ENCODE measurements at regions not wholly inside any gene's neighbourhood (a gene's known extent, or its start where the extent isn't known, plus 50 kb on each side); places are given as distances from the start of the nearest gene placed in this dataset.

DNA sequence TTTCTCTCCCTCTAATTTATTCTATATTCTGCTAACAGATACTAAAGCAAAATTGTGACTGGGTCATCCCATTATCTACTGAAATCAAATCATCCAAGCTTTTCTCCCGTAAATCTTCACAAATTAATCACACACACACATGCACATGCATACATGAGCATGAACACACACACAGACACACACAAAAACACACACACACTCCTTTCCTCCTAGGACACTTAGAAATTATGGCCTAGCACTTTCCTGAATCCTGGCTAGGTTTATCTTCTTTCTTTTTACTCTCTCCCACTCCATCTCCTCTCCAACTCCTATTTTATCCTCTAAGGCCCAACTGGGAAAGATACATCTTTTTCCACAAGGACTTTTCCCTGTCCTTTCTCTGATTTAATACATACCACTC is 255.6 kb upstream of the G2E3 start:
- TF ChIP-seq, protein P1, sequence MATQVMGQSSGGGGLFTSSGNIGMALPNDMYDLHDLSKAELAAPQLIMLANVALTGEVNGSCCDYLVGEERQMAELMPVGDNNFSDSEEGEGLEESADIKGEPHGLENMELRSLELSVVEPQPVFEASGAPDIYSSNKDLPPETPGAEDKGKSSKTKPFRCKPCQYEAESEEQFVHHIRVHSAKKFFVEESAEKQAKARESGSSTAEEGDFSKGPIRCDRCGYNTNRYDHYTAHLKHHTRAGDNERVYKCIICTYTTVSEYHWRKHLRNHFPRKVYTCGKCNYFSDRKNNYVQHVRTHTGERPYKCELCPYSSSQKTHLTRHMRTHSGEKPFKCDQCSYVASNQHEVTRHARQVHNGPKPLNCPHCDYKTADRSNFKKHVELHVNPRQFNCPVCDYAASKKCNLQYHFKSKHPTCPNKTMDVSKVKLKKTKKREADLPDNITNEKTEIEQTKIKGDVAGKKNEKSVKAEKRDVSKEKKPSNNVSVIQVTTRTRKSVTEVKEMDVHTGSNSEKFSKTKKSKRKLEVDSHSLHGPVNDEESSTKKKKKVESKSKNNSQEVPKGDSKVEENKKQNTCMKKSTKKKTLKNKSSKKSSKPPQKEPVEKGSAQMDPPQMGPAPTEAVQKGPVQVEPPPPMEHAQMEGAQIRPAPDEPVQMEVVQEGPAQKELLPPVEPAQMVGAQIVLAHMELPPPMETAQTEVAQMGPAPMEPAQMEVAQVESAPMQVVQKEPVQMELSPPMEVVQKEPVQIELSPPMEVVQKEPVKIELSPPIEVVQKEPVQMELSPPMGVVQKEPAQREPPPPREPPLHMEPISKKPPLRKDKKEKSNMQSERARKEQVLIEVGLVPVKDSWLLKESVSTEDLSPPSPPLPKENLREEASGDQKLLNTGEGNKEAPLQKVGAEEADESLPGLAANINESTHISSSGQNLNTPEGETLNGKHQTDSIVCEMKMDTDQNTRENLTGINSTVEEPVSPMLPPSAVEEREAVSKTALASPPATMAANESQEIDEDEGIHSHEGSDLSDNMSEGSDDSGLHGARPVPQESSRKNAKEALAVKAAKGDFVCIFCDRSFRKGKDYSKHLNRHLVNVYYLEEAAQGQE (IDR thresholded peaks at IDR 0.05; ENCODE audit: insufficient read depth in 1 of 2, low read depth in 2 of 2, low read length in 2 of 2): no peak
- TF ChIP-seq SIN3A (IDR thresholded peaks at IDR 0.05; ENCODE audit: borderline replicate concordance, insufficient read depth, low read length): no peak
- no peak for TF ChIP-seq TAF1 (IDR thresholded peaks at IDR 0.05; ENCODE audit: borderline replicate concordance, insufficient read depth, low read length)
- TF ChIP-seq POLR2AphosphoS5 (IDR thresholded peaks at IDR 0.05; ENCODE audit: low read depth, low read length): no peak
- no peak for TF ChIP-seq FOXP2 (optimal IDR thresholded peaks at IDR 0.05; ENCODE audit: borderline replicate concordance, extremely low read depth, extremely low read length, insufficient read depth)

- no peak for TF ChIP-seq SIN3A (IDR thresholded peaks at IDR 0.05; ENCODE audit: borderline replicate concordance, insufficient read depth, low read length)
- TF ChIP-seq, protein P1 (IDR thresholded peaks at IDR 0.05; ENCODE audit: insufficient read depth in 1 of 2, low read depth in 2 of 2, low read length in 2 of 2): no peak
- TF ChIP-seq TAF1 (IDR thresholded peaks at IDR 0.05; ENCODE audit: borderline replicate concordance, insufficient read depth, low read length): no peak
- TF ChIP-seq POLR2AphosphoS5 (IDR thresholded peaks at IDR 0.05; ENCODE audit: low read depth, low read length): no peak
- TF ChIP-seq FOXP2 (optimal IDR thresholded peaks at IDR 0.05; ENCODE audit: borderline replicate concordance, extremely low read depth, extremely low read length, insufficient read depth): no peak
Observed at GRCh38 chr14:30305346-30305745, 253.6 kb upstream of the G2E3 start.

DNA sequence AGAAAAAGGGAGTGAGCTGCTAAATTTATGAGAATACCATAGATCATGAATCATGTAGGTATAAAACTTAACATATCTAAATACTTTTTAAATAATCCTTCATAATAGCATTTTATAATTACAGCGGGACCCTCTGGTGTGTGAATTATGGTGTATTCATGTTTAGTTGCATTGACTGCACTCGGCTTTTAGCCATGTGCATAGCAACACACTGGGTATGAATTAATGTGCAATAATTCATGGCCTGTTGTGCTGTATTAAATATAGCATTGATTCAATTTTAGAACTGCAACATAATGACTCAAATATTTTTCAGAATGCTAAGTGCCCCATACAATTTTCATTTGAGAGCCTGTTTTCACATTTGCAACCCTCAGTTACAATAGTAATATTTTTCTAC is 249.6 kb upstream of the G2E3 start:
- no peak for TF ChIP-seq POLR2AphosphoS5 (IDR thresholded peaks at IDR 0.05; ENCODE audit: low read depth, low read length)
- TF ChIP-seq SIN3A (IDR thresholded peaks at IDR 0.05; ENCODE audit: borderline replicate concordance, insufficient read depth, low read length): no peak
- TF ChIP-seq TAF1 (IDR thresholded peaks at IDR 0.05; ENCODE audit: borderline replicate concordance, insufficient read depth, low read length): no peak
- TF ChIP-seq, protein P1 (IDR thresholded peaks at IDR 0.05; ENCODE audit: insufficient read depth in 1 of 2, low read depth in 2 of 2, low read length in 2 of 2): no peak
- TF ChIP-seq FOXP2 (optimal IDR thresholded peaks at IDR 0.05; ENCODE audit: borderline replicate concordance, extremely low read depth, extremely low read length, insufficient read depth): no peak

DNA sequence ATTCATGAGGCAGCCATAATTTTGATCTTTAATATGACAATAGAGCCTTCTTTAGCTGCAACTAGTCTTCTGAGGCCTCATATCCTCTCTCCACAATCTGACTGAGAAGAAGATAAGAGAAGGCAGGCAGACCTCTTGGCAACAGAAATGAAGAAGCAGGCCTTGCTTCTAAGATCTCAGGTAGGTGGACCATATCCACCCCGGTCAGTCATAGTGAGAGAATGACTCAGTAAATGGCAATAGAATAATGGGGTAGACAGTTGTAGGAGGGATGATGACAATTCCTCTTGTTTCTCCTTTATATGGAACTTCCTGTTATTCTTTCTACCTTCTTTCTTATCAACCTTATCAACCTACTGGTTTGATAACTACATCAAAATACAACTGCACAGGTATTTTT is 246.7 kb upstream of the G2E3 start:
- TF ChIP-seq POLR2AphosphoS5 (IDR thresholded peaks at IDR 0.05; ENCODE audit: low read depth, low read length) (no peak), SIN3A (IDR thresholded peaks at IDR 0.05; ENCODE audit: borderline replicate concordance, insufficient read depth, low read length) (no peak), FOXP2 (optimal IDR thresholded peaks at IDR 0.05; ENCODE audit: borderline replicate concordance, extremely low read depth, extremely low read length, insufficient read depth) (no peak), TAF1 (IDR thresholded peaks at IDR 0.05; ENCODE audit: borderline replicate concordance, insufficient read depth, low read length) (no peak)
- TF ChIP-seq, protein P1 (IDR thresholded peaks at IDR 0.05; ENCODE audit: insufficient read depth in 1 of 2, low read depth in 2 of 2, low read length in 2 of 2): no peak

GRCh38 chr14:30317729-30318128 is 241.2 kb upstream of the G2E3 start:
- TF ChIP-seq SIN3A (IDR thresholded peaks at IDR 0.05; ENCODE audit: borderline replicate concordance, insufficient read depth, low read length): no peak
- TF ChIP-seq, protein P1 (IDR thresholded peaks at IDR 0.05; ENCODE audit: insufficient read depth in 1 of 2, low read depth in 2 of 2, low read length in 2 of 2): no peak
- TF ChIP-seq POLR2AphosphoS5 (IDR thresholded peaks at IDR 0.05; ENCODE audit: low read depth, low read length): no peak
- no peak for TF ChIP-seq TAF1 (IDR thresholded peaks at IDR 0.05; ENCODE audit: borderline replicate concordance, insufficient read depth, low read length)
- no peak for TF ChIP-seq FOXP2 (optimal IDR thresholded peaks at IDR 0.05; ENCODE audit: borderline replicate concordance, extremely low read depth, extremely low read length, insufficient read depth)
